ENCODE measurements at regions not wholly inside any gene's neighbourhood (a gene's known extent, or its start where the extent isn't known, plus 50 kb on each side); places are given as distances from the start of the nearest gene placed in this dataset.

GRCh38 chr3:65110661-65111060, 422.9 kb upstream of the ADAMTS9 start:
- TF ChIP-seq GATA3 (IDR thresholded peaks at IDR 0.05; ENCODE audit: low read depth, low read length) (no peak), GATA2 (IDR thresholded peaks at IDR 0.05; ENCODE audit: low read depth, low read length) (no peak)
